ENCODE measurements at regions not wholly inside any gene's neighbourhood (a gene's known extent, or its start where the extent isn't known, plus 50 kb on each side); places are given as distances from the start of the nearest gene placed in this dataset.

DNA sequence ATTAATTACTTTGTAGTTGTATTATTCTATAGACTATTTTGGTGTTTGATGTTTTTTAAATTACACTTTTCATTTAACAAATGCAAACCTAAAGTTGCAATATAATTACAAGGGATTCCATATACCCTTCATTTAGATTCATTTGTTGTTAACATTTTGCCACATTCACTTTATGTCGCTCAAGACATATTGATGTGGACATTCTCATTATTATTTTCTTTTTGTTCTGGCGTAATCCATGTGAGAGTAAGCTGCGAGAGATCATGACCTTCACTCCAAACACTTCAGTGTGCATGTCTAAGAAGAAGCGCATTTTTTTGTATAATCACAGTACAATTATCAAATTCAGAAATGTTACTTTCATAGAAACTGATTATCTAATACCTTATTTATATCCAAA is 280.6 kb downstream of the CALCRL start:
- Mint-ChIP-seq H3K4me3 (ENCODE audit: unreplicated experiment) (no peak overlapping the region), H3K36me3 (ENCODE audit: unreplicated experiment) (no peaks in the 10 kb centered on the region), H3K9me3 (ENCODE audit: unreplicated experiment) (peaks cover 1% of the 10 kb centered on the region), H3K4me1 (ENCODE audit: low read depth, unreplicated experiment) (no peaks in the 10 kb centered on the region), H3K27ac (ENCODE audit: unreplicated experiment) (no peak overlapping the region), H3K27me3 (ENCODE audit: unreplicated experiment) (no peaks in the 10 kb centered on the region)
- no peak for DNase-seq
- TF ChIP-seq, protein P1, sequence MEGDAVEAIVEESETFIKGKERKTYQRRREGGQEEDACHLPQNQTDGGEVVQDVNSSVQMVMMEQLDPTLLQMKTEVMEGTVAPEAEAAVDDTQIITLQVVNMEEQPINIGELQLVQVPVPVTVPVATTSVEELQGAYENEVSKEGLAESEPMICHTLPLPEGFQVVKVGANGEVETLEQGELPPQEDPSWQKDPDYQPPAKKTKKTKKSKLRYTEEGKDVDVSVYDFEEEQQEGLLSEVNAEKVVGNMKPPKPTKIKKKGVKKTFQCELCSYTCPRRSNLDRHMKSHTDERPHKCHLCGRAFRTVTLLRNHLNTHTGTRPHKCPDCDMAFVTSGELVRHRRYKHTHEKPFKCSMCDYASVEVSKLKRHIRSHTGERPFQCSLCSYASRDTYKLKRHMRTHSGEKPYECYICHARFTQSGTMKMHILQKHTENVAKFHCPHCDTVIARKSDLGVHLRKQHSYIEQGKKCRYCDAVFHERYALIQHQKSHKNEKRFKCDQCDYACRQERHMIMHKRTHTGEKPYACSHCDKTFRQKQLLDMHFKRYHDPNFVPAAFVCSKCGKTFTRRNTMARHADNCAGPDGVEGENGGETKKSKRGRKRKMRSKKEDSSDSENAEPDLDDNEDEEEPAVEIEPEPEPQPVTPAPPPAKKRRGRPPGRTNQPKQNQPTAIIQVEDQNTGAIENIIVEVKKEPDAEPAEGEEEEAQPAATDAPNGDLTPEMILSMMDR (IDR thresholded peaks at IDR 0.05; ENCODE audit: partially characterized antibody, unreplicated experiment), result no peak

DNA sequence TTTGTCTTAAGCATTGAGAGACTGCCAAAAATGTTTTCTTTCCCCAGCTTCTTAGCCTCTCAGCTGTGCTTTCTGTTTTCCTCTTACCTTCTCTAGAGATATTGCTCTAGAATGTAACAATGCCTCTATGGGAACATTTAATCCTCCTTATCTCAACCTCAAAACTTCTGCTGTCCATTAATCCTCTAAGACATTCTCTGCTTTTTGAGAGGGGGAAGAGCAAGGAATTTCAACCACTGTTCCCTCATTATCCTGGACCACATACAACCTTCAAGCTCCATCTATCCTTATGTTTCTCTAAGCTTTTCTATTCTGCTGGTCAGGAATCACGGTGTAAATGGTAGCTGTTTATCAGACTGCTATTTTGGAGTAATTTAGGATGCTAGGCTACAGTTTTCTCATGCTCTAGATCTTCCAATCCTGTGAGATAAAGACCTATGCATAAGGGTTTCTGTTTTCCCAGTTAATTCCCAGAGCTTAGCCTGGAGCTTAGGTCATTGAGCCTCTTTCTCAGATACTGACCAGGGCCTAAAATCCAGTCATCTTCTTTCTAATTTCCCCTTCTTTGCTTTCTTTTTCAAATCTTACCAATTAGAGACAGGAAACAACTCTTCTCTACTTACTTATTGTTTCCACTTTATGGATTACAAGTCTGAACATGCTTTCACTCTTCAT is 282.0 kb downstream of the CALCRL start:
- Mint-ChIP-seq H3K27ac (ENCODE audit: unreplicated experiment) (no peak overlapping the region), H3K36me3 (ENCODE audit: unreplicated experiment) (no peaks in the 10 kb centered on the region), H3K27me3 (ENCODE audit: unreplicated experiment) (no peaks in the 10 kb centered on the region), H3K9me3 (ENCODE audit: unreplicated experiment) (peaks cover 1% of the 10 kb centered on the region), H3K4me3 (ENCODE audit: unreplicated experiment) (no peak overlapping the region), H3K4me1 (ENCODE audit: low read depth, unreplicated experiment) (no peaks in the 10 kb centered on the region)
- no peak for DNase-seq
- TF ChIP-seq, protein P1 (IDR thresholded peaks at IDR 0.05; ENCODE audit: partially characterized antibody, unreplicated experiment), result no peak

DNA sequence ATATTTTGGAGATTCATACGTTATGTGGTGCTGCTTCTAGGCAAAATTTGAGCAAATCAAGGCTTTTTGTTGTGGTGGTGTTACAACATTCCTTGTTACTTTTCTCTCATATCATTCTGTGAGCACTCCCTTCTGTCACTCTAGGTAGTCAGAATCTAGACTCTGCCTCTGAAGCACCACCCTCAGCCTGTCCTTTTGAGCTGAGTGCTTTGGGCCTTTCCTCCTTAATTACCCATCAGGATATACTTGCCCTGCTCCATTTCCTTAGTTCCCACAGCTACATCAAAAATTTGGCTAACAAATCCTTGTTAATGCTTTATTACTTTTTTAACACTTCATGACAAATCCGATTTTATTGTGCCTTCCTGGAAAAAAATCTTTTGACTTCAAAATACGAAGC is 289.6 kb downstream of the CALCRL start:
- H3K27ac Mint-ChIP-seq (ENCODE audit: unreplicated experiment), result no peak overlapping the region
- TF ChIP-seq, protein P1 (IDR thresholded peaks at IDR 0.05; ENCODE audit: partially characterized antibody, unreplicated experiment), result no peak
- H3K27me3 Mint-ChIP-seq (ENCODE audit: unreplicated experiment), result no peaks in the 10 kb centered on the region
- no peaks in the 10 kb centered on the region for H3K4me1 Mint-ChIP-seq (ENCODE audit: low read depth, unreplicated experiment)
- H3K9me3 Mint-ChIP-seq (ENCODE audit: unreplicated experiment), result no peaks in the 10 kb centered on the region
- H3K36me3 Mint-ChIP-seq (ENCODE audit: unreplicated experiment), result peaks cover 4% of the 10 kb centered on the region
- no peak overlapping the region for H3K4me3 Mint-ChIP-seq (ENCODE audit: unreplicated experiment)
- DNase-seq, result no peak

DNA sequence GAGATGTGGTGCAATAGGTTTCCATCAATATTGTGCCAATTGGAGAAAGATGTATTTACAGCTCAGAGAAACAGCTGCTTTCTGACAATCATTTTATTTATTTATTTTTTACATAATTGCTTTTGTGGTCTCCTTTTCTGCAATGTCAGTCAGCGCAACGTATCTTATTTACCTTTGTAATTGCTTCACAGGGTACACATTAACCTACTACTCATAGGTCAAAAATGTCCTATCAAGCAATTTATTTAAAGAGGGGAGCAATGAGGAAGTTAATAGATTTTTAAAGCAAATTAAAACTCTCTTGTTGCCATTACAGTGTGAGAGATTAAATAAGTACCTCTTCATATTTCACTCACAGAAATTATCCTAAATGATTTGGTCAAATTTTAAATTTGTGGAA is 291.0 kb downstream of the CALCRL start:
- no peaks in the 10 kb centered on the region for H3K27me3 Mint-ChIP-seq (ENCODE audit: unreplicated experiment)
- H3K4me3 Mint-ChIP-seq (ENCODE audit: unreplicated experiment), result no peak overlapping the region
- DNase-seq, result no peak
- H3K36me3 Mint-ChIP-seq (ENCODE audit: unreplicated experiment), result peaks cover 4% of the 10 kb centered on the region
- no peaks in the 10 kb centered on the region for H3K4me1 Mint-ChIP-seq (ENCODE audit: low read depth, unreplicated experiment)
- TF ChIP-seq, protein P1 (IDR thresholded peaks at IDR 0.05; ENCODE audit: partially characterized antibody, unreplicated experiment), result no peak
- H3K27ac Mint-ChIP-seq (ENCODE audit: unreplicated experiment), result no peak overlapping the region
- no peaks in the 10 kb centered on the region for H3K9me3 Mint-ChIP-seq (ENCODE audit: unreplicated experiment)

DNA sequence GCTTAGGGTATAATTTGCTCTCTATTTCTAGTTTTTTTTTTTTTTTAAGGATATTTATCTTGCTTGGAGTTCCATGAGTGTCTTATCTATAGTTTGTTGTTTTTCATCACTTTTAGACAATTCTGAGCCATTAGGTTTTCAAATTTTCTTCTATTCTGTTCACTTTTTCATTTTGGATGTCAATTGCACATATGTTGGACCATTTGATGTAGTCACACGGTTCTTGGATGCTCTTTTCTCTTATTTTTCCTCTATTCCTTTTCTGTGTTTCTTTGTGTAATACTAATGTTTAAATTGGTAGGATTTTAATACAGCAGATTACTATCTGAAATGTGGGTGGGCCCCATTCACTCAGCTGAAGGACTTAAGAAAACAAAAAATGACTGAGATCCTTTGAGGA is 292.6 kb downstream of the CALCRL start:
- Mint-ChIP-seq H3K36me3 (ENCODE audit: unreplicated experiment) (peaks cover 4% of the 10 kb centered on the region), H3K4me3 (ENCODE audit: unreplicated experiment) (no peak overlapping the region), H3K27me3 (ENCODE audit: unreplicated experiment) (no peaks in the 10 kb centered on the region), H3K9me3 (ENCODE audit: unreplicated experiment) (no peaks in the 10 kb centered on the region), H3K27ac (ENCODE audit: unreplicated experiment) (no peak overlapping the region), H3K4me1 (ENCODE audit: low read depth, unreplicated experiment) (no peaks in the 10 kb centered on the region)
- TF ChIP-seq, protein P1 (IDR thresholded peaks at IDR 0.05; ENCODE audit: partially characterized antibody, unreplicated experiment), result no peak
- DNase-seq, result no peak
